Tibial nerve (tissue), 4 donors: ENCODE measurements at regions not wholly inside any gene's neighbourhood (a gene's known extent, or its start where the extent isn't known, plus 50 kb on each side); places are given as distances from the start of the nearest gene placed in this dataset.

ENCODE experiments used
- CTCF ChIP-seq, 5 experiments: fragments of 200-600 bp in 3 of 5; fragments of 450-650 bp in 2 of 5; sonication (generic) in 3 of 5; IDR thresholded peaks; one replicate each; pipeline ENCODE4 v1.5.1; 2016 to 2019; ENCODE audit warnings: antibody characterized with exemption in 5 of 5, mild to moderate bottlenecking in 3 of 5, moderate library complexity in 2 of 5
- EP300 ChIP-seq, 2 donors: sonication (generic); formaldehyde crosslinking; IDR thresholded peaks; one replicate each; pipeline ENCODE4 v1.6.1; 2017; ENCODE audit warnings: antibody characterized with exemption in 2 of 2, mild to moderate bottlenecking in 1 of 2

GRCh38 chr6:156515242-156515641 lies 261.9 kb upstream of the ARID1B start:
- TF ChIP-seq CTCF (IDR thresholded peaks at IDR 0.05) (no peak), EP300 (IDR thresholded peaks at IDR 0.05) (no peak)
